HEK293 (cell line): ENCODE measurements at regions not wholly inside any gene's neighbourhood (a gene's known extent, or its start where the extent isn't known, plus 50 kb on each side); places are given as distances from the start of the nearest gene placed in this dataset.

Source experiments
- CTCF ChIA-PET: fragments of 350-600 bp; formaldehyde crosslinking; extraction: SDS; loops from one replicate; lab custom pipeline; 2021; ENCODE audit warnings: antibody characterized with exemption; lab: Yijun Ruan, JAX
- POLR2A ChIA-PET: fragments of 300-600 bp; formaldehyde crosslinking; extraction: SDS; loops from one replicate; lab custom pipeline; 2020; ENCODE audit warnings: antibody characterized with exemption, inconsistent platforms; lab: Yijun Ruan, JAX
- H3K27ac ChIP-seq: fragments of 200-500 bp; sonication (Bioruptor generic); 2 replicates; pipeline ENCODE4 v1.5.1; 2014; ENCODE audit warnings: low read depth, low read length, control low read depth, inconsistent platforms; ENCODE audit errors: extremely low read depth
- H3K36me3 ChIP-seq, 2 experiments: fragments of 200-500 bp in 1 of 2; sonication (Bioruptor generic) in 1 of 2; 1 replicate in 1 of 2; 2 replicates in 1 of 2; pipeline ENCODE4 v1.5.1; 2014 to 2017; ENCODE audit warnings: inconsistent platforms in 2 of 2, low read length in 2 of 2; ENCODE audit not compliant: control insufficient read depth in 2 of 2, insufficient read depth in 1 of 2
- H3K4me1 ChIP-seq: fragments of 200-500 bp; sonication (Bioruptor generic); 2 replicates; pipeline ENCODE4 v1.5.1; 2014; ENCODE audit warnings: mild to moderate bottlenecking, low read length, inconsistent platforms; ENCODE audit not compliant: control insufficient read depth, insufficient read depth
- H3K4me3 ChIP-seq: 2 replicates; pipeline ENCODE4 v1.5.1; 2011; ENCODE audit warnings: low read depth, mild to moderate bottlenecking, control low read depth, low read length, moderate library complexity
- H3K9me3 ChIP-seq: fragments of 200-500 bp; sonication (Bioruptor generic); 2 replicates; pipeline ENCODE4 v1.5.1; 2014; ENCODE audit warnings: low read depth, low read length, inconsistent platforms; ENCODE audit not compliant: control insufficient read depth, insufficient read depth
- EGR2 ChIP-seq: fragments of 450-650 bp; formaldehyde crosslinking; IDR thresholded peaks from 2 replicates; pipeline ENCODE4 v1.5.1; 2016; ENCODE audit warnings: low read depth, missing biosample characterization, missing genetic modification characterization
- GLIS1 ChIP-seq: fragments of 450-650 bp; formaldehyde crosslinking; IDR thresholded peaks from 2 replicates; pipeline ENCODE4 v1.5.1; 2016; ENCODE audit warnings: missing biosample characterization, missing genetic modification characterization
- KLF7 ChIP-seq: fragments of 450-650 bp; formaldehyde crosslinking; IDR thresholded peaks from 2 replicates; pipeline ENCODE4 v1.5.1; 2016; ENCODE audit warnings: missing biosample characterization, missing genetic modification characterization, borderline replicate concordance
- PRDM10 ChIP-seq: fragments of 450-650 bp; formaldehyde crosslinking; IDR thresholded peaks from 2 replicates; pipeline ENCODE4 v1.5.1; 2016; ENCODE audit warnings: missing biosample characterization, missing genetic modification characterization
- ZBTB11 ChIP-seq: fragments of 450-650 bp; formaldehyde crosslinking; conservative IDR thresholded peaks from 2 replicates; pipeline ENCODE4 v1.5.1; 2016; ENCODE audit warnings: low read depth, missing biosample characterization, missing genetic modification characterization
- ZBTB20 ChIP-seq: fragments of 450-650 bp; formaldehyde crosslinking; IDR thresholded peaks from 2 replicates; pipeline ENCODE4 v1.5.1; 2016; ENCODE audit warnings: missing biosample characterization, missing genetic modification characterization
- ZFHX2 ChIP-seq: fragments of 450-650 bp; formaldehyde crosslinking; conservative IDR thresholded peaks from 2 replicates; pipeline ENCODE4 v1.5.1; 2016; ENCODE audit warnings: missing biosample characterization, missing genetic modification characterization
- ZFP3 ChIP-seq: fragments of 450-650 bp; formaldehyde crosslinking; IDR thresholded peaks from 2 replicates; pipeline ENCODE4 v1.5.1; 2016; ENCODE audit warnings: low read depth, missing biosample characterization, missing genetic modification characterization
- ZNF274 ChIP-seq, 2 experiments: fragments of 200-500 bp in 1 of 2; fragments of 450-650 bp in 1 of 2; sonication (Bioruptor generic) in 1 of 2; formaldehyde crosslinking in 1 of 2; IDR thresholded peaks; 2 replicates each; pipeline versions ENCODE4 v1.5.1 to v1.6.1; 2014 to 2016; ENCODE audit warnings: borderline replicate concordance in 1 of 2, inconsistent platforms in 1 of 2, low read length in 1 of 2, missing biosample characterization in 1 of 2, missing genetic modification characterization in 1 of 2
- ZNF600 ChIP-seq: fragments of 450-650 bp; formaldehyde crosslinking; IDR thresholded peaks from 2 replicates; pipeline ENCODE4 v1.5.1; 2016; ENCODE audit warnings: missing biosample characterization, missing genetic modification characterization
- ZNF629 ChIP-seq: fragments of 450-650 bp; formaldehyde crosslinking; IDR thresholded peaks from 2 replicates; pipeline ENCODE4 v1.5.1; 2017; ENCODE audit warnings: missing biosample characterization, missing genetic modification characterization
- ZNF670 ChIP-seq: fragments of 450-650 bp; formaldehyde crosslinking; IDR thresholded peaks from 2 replicates; pipeline ENCODE4 v1.5.1; 2016; ENCODE audit warnings: missing biosample characterization, missing genetic modification characterization, low read depth
- ZNF830 ChIP-seq: fragments of 450-650 bp; IDR thresholded peaks from 2 replicates; pipeline ENCODE4 v1.5.0; 2018; ENCODE audit warnings: missing biosample characterization, missing genetic modification characterization, low read depth, mild to moderate bottlenecking, moderate library complexity
- ZSCAN4 ChIP-seq: fragments of 450-650 bp; formaldehyde crosslinking; IDR thresholded peaks from 2 replicates; pipeline ENCODE4 v1.5.1; 2017; ENCODE audit warnings: missing biosample characterization, missing genetic modification characterization
- TF ChIP-seq, protein P1 (sequence below): fragments of 450-650 bp; formaldehyde crosslinking; IDR thresholded peaks from 2 replicates; pipeline ENCODE4 v1.5.1; 2016; ENCODE audit warnings: missing biosample characterization, missing genetic modification characterization
- TF ChIP-seq, protein P2 (sequence below): fragments of 450-650 bp; formaldehyde crosslinking; IDR thresholded peaks from 2 replicates; pipeline ENCODE4 v1.5.1; 2016; ENCODE audit warnings: missing biosample characterization, missing genetic modification characterization

GRCh38 chr4:81572402-81572801 lies 100.7 kb upstream of the RASGEF1B start:
- H3K4me1 ChIP-seq: no peaks in the 10 kb centered on the region
- ChIA-PET CTCF (no interaction called here), POLR2A (no interaction called here)
- no peak overlapping the region for H3K27ac ChIP-seq
- no peaks in the 10 kb centered on the region for H3K36me3 ChIP-seq
- H3K9me3 ChIP-seq: no peaks in the 10 kb centered on the region
- no peak overlapping the region for H3K4me3 ChIP-seq
- TF ChIP-seq ZNF830: no peak

GRCh38 chr4:81571105-81571504 lies 99.4 kb upstream of the RASGEF1B start:
- H3K4me3 ChIP-seq: no peak overlapping the region
- H3K36me3 ChIP-seq: no peaks in the 10 kb centered on the region
- no peak overlapping the region for H3K27ac ChIP-seq
- TF ChIP-seq ZFP3 (tag by site-specific recombination): no peak
- TF ChIP-seq ZNF629 (tag by site-specific recombination): no peak
- no peak for TF ChIP-seq EGR2 (tag by site-specific recombination)
- no peak for TF ChIP-seq ZNF670
- TF ChIP-seq ZNF274 (IDR thresholded peaks at IDR 0.05; ENCODE audit: low read length): no peak
- TF ChIP-seq ZNF274 (tag by site-specific recombination; IDR thresholded peaks at IDR 0.05; ENCODE audit: borderline replicate concordance): no peak
- TF ChIP-seq ZBTB11 (tag by site-specific recombination): no peak
- TF ChIP-seq ZBTB20 (tag by site-specific recombination): no peak
- TF ChIP-seq, protein P1, sequence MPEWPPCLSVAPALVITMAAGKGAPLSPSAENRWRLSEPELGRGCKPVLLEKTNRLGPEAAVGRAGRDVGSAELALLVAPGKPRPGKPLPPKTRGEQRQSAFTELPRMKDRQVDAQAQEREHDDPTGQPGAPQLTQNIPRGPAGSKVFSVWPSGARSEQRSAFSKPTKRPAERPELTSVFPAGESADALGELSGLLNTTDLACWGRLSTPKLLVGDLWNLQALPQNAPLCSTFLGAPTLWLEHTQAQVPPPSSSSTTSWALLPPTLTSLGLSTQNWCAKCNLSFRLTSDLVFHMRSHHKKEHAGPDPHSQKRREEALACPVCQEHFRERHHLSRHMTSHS: no peak
- no peak for TF ChIP-seq KLF7 (tag by site-specific recombination)
- TF ChIP-seq, all 188 proteins: peak for 0
- ChIA-PET CTCF (no interaction called here), POLR2A (no interaction called here)
- Histone ChIP-seq H3K9me3 (no peaks in the 10 kb centered on the region), H3K4me1 (no peaks in the 10 kb centered on the region)

DNA sequence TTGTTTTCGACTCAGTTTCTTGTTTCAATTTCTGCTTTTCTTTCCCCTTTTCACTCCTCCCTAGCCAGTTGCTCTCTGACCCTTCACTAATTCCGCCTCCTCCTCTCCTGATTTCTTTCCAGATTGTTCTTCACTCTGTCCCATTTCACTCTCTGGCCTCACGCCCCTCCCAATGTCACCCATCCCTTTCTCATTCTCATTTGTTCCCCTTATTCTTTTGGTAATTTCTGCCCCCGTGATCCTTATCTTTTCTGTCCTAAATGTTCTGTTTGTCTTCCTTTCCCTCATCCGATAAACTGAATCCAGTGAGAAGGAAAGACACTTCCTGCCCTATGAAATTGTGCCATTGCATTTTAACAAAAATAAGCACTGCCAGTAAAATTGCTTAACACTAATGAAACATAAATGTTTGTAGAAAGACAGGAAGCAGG lies 94.5 kb upstream of the RASGEF1B start:
- Histone ChIP-seq H3K4me1 (no peaks in the 10 kb centered on the region), H3K4me3 (no peak overlapping the region), H3K36me3 (no peaks in the 10 kb centered on the region), H3K9me3 (no peaks in the 10 kb centered on the region)
- ChIA-PET POLR2A (no interaction called here), CTCF (no interaction called here)
- no peak for TF ChIP-seq ZNF600 (tag by site-specific recombination)
- TF ChIP-seq, all 188 proteins: peak for 0
- H3K27ac ChIP-seq: no peak overlapping the region

GRCh38 chr4:81565142-81565870 lies 93.6 kb upstream of the RASGEF1B start:
- Histone ChIP-seq H3K27ac (no peak overlapping the region), H3K36me3 (no peaks in the 10 kb centered on the region), H3K4me3 (no peak overlapping the region), H3K4me1 (no peaks in the 10 kb centered on the region), H3K9me3 (no peaks in the 10 kb centered on the region)
- POLR2A ChIA-PET: interaction anchor here (1.0 kb wide), 1 partner anchor 94 kb away, joined by 3 read pairs; the partner anchor contains the start of gene RASGEF1B
- CTCF ChIA-PET: no interaction called here
- 0 out of 2 replicates have a peak, but pooled peaks have one; percentile 34 for TF ChIP-seq GLIS1 (tag by site-specific recombination)
- TF ChIP-seq ZSCAN4 (tag by site-specific recombination): no peak
- peak; percentile 49; the same call in 1 of the 2 replicates for TF ChIP-seq PRDM10 (tag by site-specific recombination)
- TF ChIP-seq ZFHX2 (tag by site-specific recombination): peak; percentile 68
- TF ChIP-seq, protein P2, sequence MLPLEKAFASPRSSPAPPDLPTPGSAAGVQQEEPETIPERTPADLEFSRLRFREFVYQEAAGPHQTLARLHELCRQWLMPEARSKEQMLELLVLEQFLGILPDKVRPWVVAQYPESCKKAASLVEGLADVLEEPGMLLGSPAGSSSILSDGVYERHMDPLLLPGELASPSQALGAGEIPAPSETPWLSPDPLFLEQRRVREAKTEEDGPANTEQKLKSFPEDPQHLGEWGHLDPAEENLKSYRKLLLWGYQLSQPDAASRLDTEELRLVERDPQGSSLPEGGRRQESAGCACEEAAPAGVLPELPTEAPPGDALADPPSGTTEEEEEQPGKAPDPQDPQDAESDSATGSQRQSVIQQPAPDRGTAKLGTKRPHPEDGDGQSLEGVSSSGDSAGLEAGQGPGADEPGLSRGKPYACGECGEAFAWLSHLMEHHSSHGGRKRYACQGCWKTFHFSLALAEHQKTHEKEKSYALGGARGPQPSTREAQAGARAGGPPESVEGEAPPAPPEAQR (tag by site-specific recombination): no peak
